CD14-positive monocyte (primary cell): ENCODE measurements at regions not wholly inside any gene's neighbourhood (a gene's known extent, or its start where the extent isn't known, plus 50 kb on each side); places are given as distances from the start of the nearest gene placed in this dataset.

ENCODE experiments used
- DNase-seq, 3 donors: peaks; one replicate each; pipeline ENCODE4 v3.0.0-alpha.2; 2011 to 2022
- H2AFZ ChIP-seq: 2 replicates; pipeline ENCODE4 v1.6.0; 2012; ENCODE audit warnings: mild to moderate bottlenecking, low read depth, low read length, inconsistent platforms; ENCODE audit not compliant: insufficient read depth, poor library complexity, severe bottlenecking
- H3K27ac ChIP-seq, 2 donors: 1 replicate in 1 of 2; 2 replicates in 1 of 2; pipeline ENCODE4 v1.5.1; 2012 to 2013; ENCODE audit warnings: low read length in 2 of 2, control low read depth in 1 of 2, inconsistent platforms in 1 of 2, low read depth in 1 of 2, mild to moderate bottlenecking in 1 of 2
- H3K27me3 ChIP-seq, 2 donors: one replicate each; pipeline versions ENCODE4 v1.6.0 to v1.6.1; 2011 to 2013; ENCODE audit warnings: low read length in 2 of 2; ENCODE audit not compliant: control insufficient read depth in 2 of 2, insufficient read depth in 2 of 2
- H3K36me3 ChIP-seq, 2 donors: replicated peaks in 1 of 2; 1 replicate in 1 of 2; 2 replicates in 1 of 2; pipeline versions ENCODE4 v1.5.1 to v1.6.1; 2012 to 2013; ENCODE audit warnings: low read length in 2 of 2, control low read depth in 1 of 2, inconsistent platforms in 1 of 2, mild to moderate bottlenecking in 1 of 2; ENCODE audit not compliant: insufficient read depth in 2 of 2, control insufficient read depth in 1 of 2
- H3K4me1 ChIP-seq, 2 donors: 1 replicate in 1 of 2; 2 replicates in 1 of 2; pipeline versions ENCODE4 v1.5.1 to v1.6.1; 2012 to 2013; ENCODE audit warnings: low read length in 2 of 2, control low read depth in 1 of 2, inconsistent platforms in 1 of 2, mild to moderate bottlenecking in 1 of 2, moderate library complexity in 1 of 2; ENCODE audit not compliant: insufficient read depth in 2 of 2, control insufficient read depth in 1 of 2
- H3K4me2 ChIP-seq: replicated peaks from 2 replicates; pipeline ENCODE3; 2012; ENCODE audit warnings: low read length, moderate library complexity, mild to moderate bottlenecking; ENCODE audit not compliant: poor library complexity, severe bottlenecking; ENCODE audit errors: extremely low read depth
- H3K4me3 ChIP-seq, 3 experiments: fragments of 200-600 bp in 1 of 3; sonication (generic) in 1 of 3; replicated peaks in 1 of 3; 1 replicate in 2 of 3; 2 replicates in 1 of 3; pipeline ENCODE4 v1.5.1; 2011 to 2013; ENCODE audit warnings: low read length in 3 of 3, mild to moderate bottlenecking in 3 of 3, control low read depth in 2 of 3, low read depth in 2 of 3, inconsistent platforms in 1 of 3, moderate library complexity in 1 of 3
- H3K79me2 ChIP-seq: 2 replicates; pipeline ENCODE4 v1.6.0; 2012; ENCODE audit warnings: mild to moderate bottlenecking, control low read depth, inconsistent platforms, low read length, moderate library complexity; ENCODE audit not compliant: insufficient read depth
- H3K9ac ChIP-seq: 2 replicates; pipeline ENCODE4 v1.6.0; 2017; ENCODE audit warnings: low read length, mild to moderate bottlenecking; ENCODE audit not compliant: insufficient read depth, poor library complexity, severe bottlenecking
- H3K9me3 ChIP-seq, 2 donors: replicated peaks in 1 of 2; 1 replicate in 1 of 2; 2 replicates in 1 of 2; pipeline versions ENCODE4 v1.5.1 to v1.6.1; 2012 to 2013; ENCODE audit warnings: low read length in 2 of 2, control low read depth in 1 of 2; ENCODE audit not compliant: control insufficient read depth in 1 of 2, insufficient read depth in 1 of 2
- H4K20me1 ChIP-seq: 2 replicates; pipeline ENCODE4 v1.6.0; 2012; ENCODE audit warnings: mild to moderate bottlenecking, low read length, control low read depth, moderate library complexity; ENCODE audit not compliant: insufficient read depth
- H3K27ac Mint-ChIP-seq, 7 donors: one replicate each; pipeline ENCODE4 v1.8.0; 2020; ENCODE audit warnings: mild to moderate bottlenecking in 7 of 7, mixed read lengths in 7 of 7, moderate library complexity in 6 of 7, inconsistent platforms in 2 of 7
- H3K27me3 Mint-ChIP-seq, 3 donors: one replicate each; pipeline ENCODE4 v1.8.0; 2021 to 2022; ENCODE audit warnings: low read depth in 3 of 3, mild to moderate bottlenecking in 3 of 3, mixed read lengths in 3 of 3, moderate library complexity in 3 of 3, inconsistent platforms in 1 of 3
- H3K36me3 Mint-ChIP-seq, 2 donors: one replicate each; pipeline ENCODE4 v1.8.0; 2020; ENCODE audit warnings: mixed read lengths in 2 of 2, inconsistent platforms in 1 of 2, mild to moderate bottlenecking in 1 of 2
- H3K4me1 Mint-ChIP-seq: one replicate; pipeline ENCODE4 v1.8.0; 2020; ENCODE audit warnings: mild to moderate bottlenecking, mixed read lengths
- H3K4me3 Mint-ChIP-seq, 2 donors: one replicate each; pipeline ENCODE4 v1.8.0; 2020; ENCODE audit warnings: mild to moderate bottlenecking in 2 of 2, mixed read lengths in 2 of 2, moderate library complexity in 1 of 2
- H3K9me3 Mint-ChIP-seq, 7 donors: one replicate each; pipeline ENCODE4 v1.8.0; 2020 to 2022; ENCODE audit warnings: mixed read lengths in 7 of 7, mild to moderate bottlenecking in 6 of 7, moderate library complexity in 6 of 7, inconsistent platforms in 2 of 7
- WGBS: methylation state at CpG from one replicate; pipeline ENCODE4 v1.1.5; 2013; ENCODE audit warnings: missing lambda C conversion rate; ENCODE audit not compliant: insufficient coverage; 5-methylcytosine and 5-hydroxymethylcytosine counted together
- intact Hi-C, 2 donors: fragments of 100-400 bp; cut with micrococcal nuclease; formaldehyde crosslinking; loops; one replicate each; pipeline versions ENCODE4 v1.15.0 to v1.15.1; 2023
- TF ChIP-seq, protein P1 (sequence below): fragments of 200-600 bp; IDR thresholded peaks from one replicate; pipeline ENCODE4 v1.8.0; 2022; ENCODE audit warnings: antibody characterized with exemption, mild to moderate bottlenecking

DNA sequence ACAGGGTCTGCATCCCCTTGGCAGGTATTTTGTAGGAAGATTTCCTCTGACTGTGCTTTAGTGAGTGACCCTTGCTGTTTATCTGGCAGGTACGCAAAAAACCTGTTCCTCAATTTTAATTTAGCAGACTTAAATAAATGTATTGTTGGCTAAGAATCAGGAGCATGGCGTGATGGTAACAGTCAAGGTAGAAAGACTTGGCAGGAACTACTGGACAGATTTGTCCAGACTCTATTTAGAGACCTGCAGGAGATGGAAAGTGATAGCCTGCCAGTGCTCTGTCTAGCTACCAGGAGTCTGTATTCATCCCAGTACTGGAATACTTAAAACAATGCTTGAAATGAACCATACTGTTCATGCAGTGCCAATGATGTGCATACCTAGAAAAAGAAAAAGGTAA lies 78.8 kb upstream of the MAST4 start:
- Histone ChIP-seq H2AFZ (no peak overlapping the region), H3K9me3 (peaks cover 0 to 3% of the 10 kb centered on the region in 2 donors), H3K4me1 (no peaks in the 10 kb centered on the region), H3K4me2 (no peak overlapping the region), H3K36me3 (no peaks in the 10 kb centered on the region), H3K4me3 (no peak overlapping the region), H3K79me2 (no peaks in the 10 kb centered on the region), H3K27me3 (no peaks in the 10 kb centered on the region), H3K9ac (no peak overlapping the region), H3K27ac (no peak overlapping the region), H4K20me1 (no peaks in the 10 kb centered on the region)
- H3K27ac Mint-ChIP-seq: no peak overlapping the region
- no peaks in the 10 kb centered on the region for H3K36me3 Mint-ChIP-seq
- WGBS: 29% methylated on average over 1 of the region's 2 CpGs
- no peak for DNase-seq
- TF ChIP-seq, protein P1, sequence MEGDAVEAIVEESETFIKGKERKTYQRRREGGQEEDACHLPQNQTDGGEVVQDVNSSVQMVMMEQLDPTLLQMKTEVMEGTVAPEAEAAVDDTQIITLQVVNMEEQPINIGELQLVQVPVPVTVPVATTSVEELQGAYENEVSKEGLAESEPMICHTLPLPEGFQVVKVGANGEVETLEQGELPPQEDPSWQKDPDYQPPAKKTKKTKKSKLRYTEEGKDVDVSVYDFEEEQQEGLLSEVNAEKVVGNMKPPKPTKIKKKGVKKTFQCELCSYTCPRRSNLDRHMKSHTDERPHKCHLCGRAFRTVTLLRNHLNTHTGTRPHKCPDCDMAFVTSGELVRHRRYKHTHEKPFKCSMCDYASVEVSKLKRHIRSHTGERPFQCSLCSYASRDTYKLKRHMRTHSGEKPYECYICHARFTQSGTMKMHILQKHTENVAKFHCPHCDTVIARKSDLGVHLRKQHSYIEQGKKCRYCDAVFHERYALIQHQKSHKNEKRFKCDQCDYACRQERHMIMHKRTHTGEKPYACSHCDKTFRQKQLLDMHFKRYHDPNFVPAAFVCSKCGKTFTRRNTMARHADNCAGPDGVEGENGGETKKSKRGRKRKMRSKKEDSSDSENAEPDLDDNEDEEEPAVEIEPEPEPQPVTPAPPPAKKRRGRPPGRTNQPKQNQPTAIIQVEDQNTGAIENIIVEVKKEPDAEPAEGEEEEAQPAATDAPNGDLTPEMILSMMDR: no peak
- no peak overlapping the region for H3K4me3 Mint-ChIP-seq
- peaks cover 0 to 7% (median 0%) of the 10 kb centered on the region in 3 donors for H3K27me3 Mint-ChIP-seq
- intact Hi-C loops: no loop called here
- H3K4me1 Mint-ChIP-seq: no peaks in the 10 kb centered on the region
- H3K9me3 Mint-ChIP-seq: peaks cover 5 to 14% (median 9%) of the 10 kb centered on the region in 7 donors

DNA sequence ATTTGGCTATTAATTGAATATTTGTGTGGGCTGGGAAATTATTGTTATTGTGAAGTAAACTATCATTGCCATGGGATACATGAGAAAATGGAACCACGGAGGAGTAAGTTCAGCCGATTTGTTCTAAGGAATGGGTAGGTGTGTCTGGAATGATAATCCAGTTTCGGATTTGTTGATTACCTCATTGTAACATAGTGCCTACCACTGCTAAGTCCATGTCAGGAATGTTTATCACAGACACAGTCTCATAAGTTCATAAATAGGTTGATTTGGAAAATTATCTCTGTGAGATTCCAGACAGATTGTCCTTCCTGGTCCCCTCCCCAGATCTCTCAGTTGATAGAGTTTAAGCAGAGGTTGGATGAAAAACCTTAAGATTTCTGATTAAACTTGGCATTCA lies 78.1 kb upstream of the MAST4 start:
- 83% methylated on average over 1 of the region's 3 CpGs for WGBS
- Histone ChIP-seq H3K27me3 (no peaks in the 10 kb centered on the region), H3K9me3 (peaks cover 0 to 3% of the 10 kb centered on the region in 2 donors), H3K4me1 (no peaks in the 10 kb centered on the region), H3K27ac (no peak overlapping the region), H3K4me3 (no peak overlapping the region), H2AFZ (no peak overlapping the region), H3K4me2 (no peak overlapping the region), H3K9ac (no peak overlapping the region), H3K36me3 (no peaks in the 10 kb centered on the region), H4K20me1 (no peaks in the 10 kb centered on the region), H3K79me2 (no peaks in the 10 kb centered on the region)
- Mint-ChIP-seq H3K27me3 (peaks cover 0 to 7% (median under 1%) of the 10 kb centered on the region in 3 donors), H3K4me3 (no peak overlapping the region), H3K4me1 (no peaks in the 10 kb centered on the region), H3K9me3 (peaks cover 5 to 14% (median 9%) of the 10 kb centered on the region in 7 donors), H3K36me3 (no peaks in the 10 kb centered on the region), H3K27ac (no peak overlapping the region)
- TF ChIP-seq, protein P1: no peak
- intact Hi-C loops: no loop called here
- no peak for DNase-seq
